Nucleus accumbens (tissue), 56 donors: ENCODE measurements at regions not wholly inside any gene's neighbourhood (a gene's known extent, or its start where the extent isn't known, plus 50 kb on each side); places are given as distances from the start of the nearest gene placed in this dataset.

Experiments used
- DNase-seq, 56 donors: peaks; one replicate each; lab custom pipeline; 2025; lab: John Stamatoyannopoulos, UW

GRCh38 chr16:79923431-79923830 is 322.9 kb upstream of the MAF start:
- DNase-seq: no peak

- no peak for DNase-seq
Observed at GRCh38 chr16:79920685-79921084, 320.1 kb upstream of the MAF start.

- no peak for DNase-seq
Observed at GRCh38 chr16:79918916-79919315, 318.4 kb upstream of the MAF start.

- DNase-seq: no peak
Observed at GRCh38 chr16:79915761-79916160, 315.2 kb upstream of the MAF start.

- no peak for DNase-seq
Observed at GRCh38 chr16:79914961-79915720, 314.6 kb upstream of the MAF start.

GRCh38 chr16:79912592-79913310 is 312.2 kb upstream of the MAF start:
- DNase-seq: no peak

GRCh38 chr16:79911660-79912059 is 311.1 kb upstream of the MAF start:
- DNase-seq: no peak

- no peak for DNase-seq
Observed at GRCh38 chr16:79909571-79909970, 309.0 kb upstream of the MAF start.

- DNase-seq: no peak
Observed at GRCh38 chr16:79903471-79903870, 302.9 kb upstream of the MAF start.

GRCh38 chr16:79902351-79902750 is 301.8 kb upstream of the MAF start:
- no peak for DNase-seq

GRCh38 chr16:79901522-79901921 is 301.0 kb upstream of the MAF start:
- DNase-seq: no peak

GRCh38 chr16:79899716-79900115 is 299.2 kb upstream of the MAF start:
- DNase-seq: no peak

GRCh38 chr16:79899316-79899715 is 298.8 kb upstream of the MAF start:
- no peak for DNase-seq

- DNase-seq: no peak
Observed at GRCh38 chr16:79898703-79899102, 298.2 kb upstream of the MAF start.

- no peak for DNase-seq
Observed at GRCh38 chr16:79897453-79898146, 297.1 kb upstream of the MAF start.

- no peak for DNase-seq
Observed at GRCh38 chr16:79897104-79897452, 296.5 kb upstream of the MAF start.

GRCh38 chr16:79895917-79896203 is 295.3 kb upstream of the MAF start:
- DNase-seq: no peak

GRCh38 chr16:79895053-79895916 is 294.7 kb upstream of the MAF start:
- DNase-seq: no peak

GRCh38 chr16:79893445-79893844 is 292.9 kb upstream of the MAF start:
- no peak for DNase-seq

GRCh38 chr16:79892278-79892677 is 291.7 kb upstream of the MAF start:
- no peak for DNase-seq

- DNase-seq: no peak
Observed at GRCh38 chr16:79891458-79891857, 290.9 kb upstream of the MAF start.
